ENCODE measurements at regions not wholly inside any gene's neighbourhood (a gene's known extent, or its start where the extent isn't known, plus 50 kb on each side); places are given as distances from the start of the nearest gene placed in this dataset.
"Not testable (repeated sequence)": the region's sequence is repeated elsewhere in the genome, so short reads cannot be mapped to it uniquely, and the experiment has no call there.

GRCh38 chr15:93359425-93360131 is 270.6 kb upstream of the RGMA start:
- TF ChIP-seq CTCF (conservative IDR thresholded peaks at IDR 0.05; ENCODE audit: low read depth, low read length): no peak
- no peak overlapping the region for H3K4me3 ChIP-seq (ENCODE audit: low read depth, low read length)
- no peak for DNase-seq (ENCODE audit: low read depth)

GRCh38 chr15:93359060-93359408 is 270.0 kb upstream of the RGMA start:
- TF ChIP-seq CTCF (conservative IDR thresholded peaks at IDR 0.05; ENCODE audit: low read depth, low read length): no peak
- DNase-seq (ENCODE audit: low read depth): no peak
- no peak overlapping the region for H3K4me3 ChIP-seq (ENCODE audit: low read depth, low read length)

- no peak overlapping the region for H3K4me3 ChIP-seq (ENCODE audit: low read depth, low read length)
- DNase-seq (ENCODE audit: low read depth): no peak
- TF ChIP-seq CTCF (conservative IDR thresholded peaks at IDR 0.05; ENCODE audit: low read depth, low read length): no peak
These were observed 269.4 kb upstream of the RGMA start for GRCh38 chr15:93358166-93359059.

- TF ChIP-seq CTCF (conservative IDR thresholded peaks at IDR 0.05; ENCODE audit: low read depth, low read length): no peak
- DNase-seq (ENCODE audit: low read depth): no peak
These were observed 259.9 kb upstream of the RGMA start for GRCh38 chr15:93348711-93349545.

GRCh38 chr15:93347986-93348385 is 259.0 kb upstream of the RGMA start:
- DNase-seq (ENCODE audit: low read depth): no peak
- no peak overlapping the region for H3K4me3 ChIP-seq (ENCODE audit: low read depth, low read length)
- no peak for TF ChIP-seq CTCF (conservative IDR thresholded peaks at IDR 0.05; ENCODE audit: low read depth, low read length)

More at GRCh38 chr15:93348711-93349545, 259.9 kb upstream of the RGMA start:
- H3K4me3 ChIP-seq (ENCODE audit: low read depth, low read length): no peak overlapping the region

GRCh38 chr15:93345981-93346380 is 257.0 kb upstream of the RGMA start:
- no peak for DNase-seq (ENCODE audit: low read depth)
- no peak overlapping the region for H3K4me3 ChIP-seq (ENCODE audit: low read depth, low read length)
- TF ChIP-seq CTCF (conservative IDR thresholded peaks at IDR 0.05; ENCODE audit: low read depth, low read length): no peak

GRCh38 chr15:93343402-93343801 is 254.4 kb upstream of the RGMA start:
- not testable (repeated sequence) for DNase-seq (ENCODE audit: low read depth); H3K4me3 ChIP-seq (ENCODE audit: low read depth, low read length)

Measured in epithelial cell of proximal tubule (primary cell).